ENCODE measurements at regions not wholly inside any gene's neighbourhood (a gene's known extent, or its start where the extent isn't known, plus 50 kb on each side); places are given as distances from the start of the nearest gene placed in this dataset.

DNA sequence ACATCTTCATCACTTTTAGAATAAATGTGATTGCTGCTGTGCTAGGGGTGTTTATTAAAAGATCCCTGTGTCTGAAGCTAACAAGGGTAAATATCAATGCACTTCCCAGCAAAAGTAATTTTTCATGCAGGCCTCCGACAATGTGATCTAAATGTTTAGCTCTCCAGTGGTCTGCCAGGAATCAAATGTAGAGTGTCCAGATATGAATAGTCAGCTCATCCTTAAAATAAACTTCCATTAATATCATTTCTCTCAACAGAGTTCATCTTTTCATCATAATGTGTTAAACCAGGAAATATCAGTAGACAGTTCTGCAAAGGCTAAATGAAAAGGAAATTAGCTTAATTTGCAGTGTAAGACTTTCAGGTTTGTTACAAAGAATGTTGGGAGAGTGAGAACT is 102.2 kb upstream of the EGFL6 start:
- H3K4me3 ChIP-seq, result no peak overlapping the region
- H4K20me1 ChIP-seq (ENCODE audit: insufficient read depth), result no peaks in the 10 kb centered on the region
- in situ Hi-C loops (cut with MboI), result no loop called here
- no peak overlapping the region for H3K9ac ChIP-seq
- H3K9me2 ChIP-seq (ENCODE audit: insufficient read depth), result no peaks in the 10 kb centered on the region
- H3K79me2 ChIP-seq (ENCODE audit: insufficient read depth), result no peaks in the 10 kb centered on the region
- H3K27me3 ChIP-seq (replicated peaks; ENCODE audit: insufficient read depth), result no peaks in the 10 kb centered on the region
- 0 out of 2 replicates have a peak, but pooled peaks cover 2% of the 10 kb centered on the region for H3F3A ChIP-seq (ENCODE audit: insufficient read depth)
- no peaks in the 10 kb centered on the region for H3K9me3 ChIP-seq (ENCODE audit: low read depth)
- no peaks in the 10 kb centered on the region for H3K36me3 ChIP-seq (ENCODE audit: low read depth)
- WGBS, 2 experiments (ENCODE audit: low coverage in 1 of 2, low lambda C conversion rate in 2 of 2, missing lambda C conversion rate in 2 of 2), result 86 to 100% methylated on average over 1 of the region's 1 CpG
- H3K4me1 ChIP-seq (ENCODE audit: insufficient read depth), result peaks cover 4% of the 10 kb centered on the region; the same call in 1 of the 2 replicates
- TF ChIP-seq EZH2 (IDR thresholded peaks at IDR 0.05; ENCODE audit: insufficient read depth, poor library complexity, severe bottlenecking) (no peak), EZH2phosphoT487 (IDR thresholded peaks at IDR 0.05; ENCODE audit: insufficient read depth, low read depth) (no peak)
- no peak overlapping the region for H3K27ac ChIP-seq
- H2AFZ ChIP-seq, result no peak overlapping the region
- no peak overlapping the region for H3K4me2 ChIP-seq (ENCODE audit: unreplicated experiment)
- DNase-seq, result no peak

DNA sequence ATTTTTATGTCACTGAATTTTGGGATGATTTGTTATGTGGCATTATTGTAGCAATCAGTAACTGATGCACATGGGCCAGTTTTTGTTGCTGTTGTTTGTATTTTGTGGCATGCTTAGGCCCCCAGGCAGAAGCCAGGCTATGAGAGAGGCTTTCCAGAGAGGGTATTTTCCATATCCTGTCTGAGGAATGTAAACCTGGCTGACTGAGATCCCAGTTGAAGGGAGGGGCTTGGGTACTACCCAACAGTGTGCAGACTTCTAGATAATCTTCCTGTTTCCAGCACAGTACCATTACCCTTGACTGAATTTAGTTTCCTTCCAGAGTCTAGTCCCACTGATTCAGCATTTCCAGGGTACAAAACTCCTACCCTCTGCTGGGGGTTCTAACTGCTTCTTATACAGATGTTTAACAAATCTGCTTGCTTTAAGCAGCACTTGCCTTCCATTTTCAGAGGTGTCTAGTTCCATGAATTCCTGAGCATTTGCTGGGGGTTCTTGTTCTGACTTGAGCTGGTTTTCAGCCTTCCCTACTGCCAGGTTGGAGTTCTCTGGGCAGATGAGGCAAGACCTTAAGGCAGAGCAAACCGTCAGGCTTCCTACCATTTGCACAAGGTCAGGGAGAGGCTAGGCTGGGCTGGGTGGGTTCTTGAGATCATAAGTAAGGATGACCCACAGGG is 104.7 kb upstream of the EGFL6 start:
- H3K4me2 ChIP-seq (ENCODE audit: unreplicated experiment), result no peak overlapping the region
- DNase-seq, result no peak
- H3F3A ChIP-seq (ENCODE audit: insufficient read depth), result no peaks in the 10 kb centered on the region
- H3K4me3 ChIP-seq, result no peak overlapping the region
- H3K79me2 ChIP-seq (ENCODE audit: insufficient read depth), result no peaks in the 10 kb centered on the region
- 86 to 90% methylated on average over 1 of the region's 1 CpG for WGBS, 2 experiments (ENCODE audit: low coverage in 1 of 2, low lambda C conversion rate in 2 of 2, missing lambda C conversion rate in 2 of 2)
- H4K20me1 ChIP-seq (ENCODE audit: insufficient read depth), result no peaks in the 10 kb centered on the region
- H3K9ac ChIP-seq, result no peak overlapping the region
- H3K27ac ChIP-seq, result no peak overlapping the region
- H3K9me3 ChIP-seq (ENCODE audit: low read depth), result no peaks in the 10 kb centered on the region
- in situ Hi-C loops (cut with MboI), result no loop called here
- no peaks in the 10 kb centered on the region for H3K36me3 ChIP-seq (ENCODE audit: low read depth)
- H3K4me1 ChIP-seq (ENCODE audit: insufficient read depth), result peaks cover 4% of the 10 kb centered on the region; the same call in 1 of the 2 replicates
- H3K27me3 ChIP-seq (replicated peaks; ENCODE audit: insufficient read depth), result no peaks in the 10 kb centered on the region
- no peak overlapping the region for H2AFZ ChIP-seq
- TF ChIP-seq EZH2phosphoT487 (IDR thresholded peaks at IDR 0.05; ENCODE audit: insufficient read depth, low read depth), result no peak
- TF ChIP-seq EZH2 (IDR thresholded peaks at IDR 0.05; ENCODE audit: insufficient read depth, poor library complexity, severe bottlenecking), result no peak
- H3K9me2 ChIP-seq (ENCODE audit: insufficient read depth), result no peaks in the 10 kb centered on the region

DNA sequence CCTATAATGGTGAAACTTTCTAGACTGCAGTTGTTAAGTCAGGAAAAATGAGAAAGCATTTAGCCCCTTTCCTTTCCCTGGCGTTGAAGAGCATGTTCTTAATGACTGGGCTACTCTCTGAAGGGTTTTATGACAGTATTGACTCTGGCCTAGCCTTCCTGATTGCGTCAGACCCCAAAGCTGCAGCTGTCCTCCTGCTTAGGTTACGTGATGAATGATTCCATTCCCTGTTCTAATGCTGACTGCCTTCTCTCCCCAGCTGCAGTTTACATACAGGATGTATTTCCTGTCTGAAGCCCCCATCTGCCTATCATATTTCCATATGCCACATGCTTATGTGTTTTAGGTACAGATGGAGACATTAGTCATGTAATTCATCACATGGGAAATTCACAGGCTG is 105.8 kb upstream of the EGFL6 start:
- DNase-seq, result peak; percentile 63
- no peaks in the 10 kb centered on the region for H3K27me3 ChIP-seq (replicated peaks; ENCODE audit: insufficient read depth)
- peaks cover 4% of the 10 kb centered on the region; the same call in 1 of the 2 replicates for H3K4me1 ChIP-seq (ENCODE audit: insufficient read depth)
- no peaks in the 10 kb centered on the region for H3K79me2 ChIP-seq (ENCODE audit: insufficient read depth)
- TF ChIP-seq EZH2phosphoT487 (IDR thresholded peaks at IDR 0.05; ENCODE audit: insufficient read depth, low read depth) (no peak), EZH2 (IDR thresholded peaks at IDR 0.05; ENCODE audit: insufficient read depth, poor library complexity, severe bottlenecking) (no peak)
- H3F3A ChIP-seq (ENCODE audit: insufficient read depth), result no peaks in the 10 kb centered on the region
- peak overlapping the region; percentile 28 for H2AFZ ChIP-seq
- 3 to 12% methylated on average over 3 of the region's 3 CpGs for WGBS, 2 experiments (ENCODE audit: low coverage in 1 of 2, low lambda C conversion rate in 2 of 2, missing lambda C conversion rate in 2 of 2)
- H3K4me2 ChIP-seq (ENCODE audit: unreplicated experiment), result no peak overlapping the region
- no peak overlapping the region for H3K9ac ChIP-seq
- H3K27ac ChIP-seq, result peak overlapping the region; percentile 35; the same call in 1 of the 2 replicates
- in situ Hi-C loops (cut with MboI), result no loop called here
- no peaks in the 10 kb centered on the region for H3K9me2 ChIP-seq (ENCODE audit: insufficient read depth)
- H3K9me3 ChIP-seq (ENCODE audit: low read depth), result no peaks in the 10 kb centered on the region
- H3K36me3 ChIP-seq (ENCODE audit: low read depth), result no peaks in the 10 kb centered on the region
- H3K4me3 ChIP-seq, result no peak overlapping the region
- no peaks in the 10 kb centered on the region for H4K20me1 ChIP-seq (ENCODE audit: insufficient read depth)

DNA sequence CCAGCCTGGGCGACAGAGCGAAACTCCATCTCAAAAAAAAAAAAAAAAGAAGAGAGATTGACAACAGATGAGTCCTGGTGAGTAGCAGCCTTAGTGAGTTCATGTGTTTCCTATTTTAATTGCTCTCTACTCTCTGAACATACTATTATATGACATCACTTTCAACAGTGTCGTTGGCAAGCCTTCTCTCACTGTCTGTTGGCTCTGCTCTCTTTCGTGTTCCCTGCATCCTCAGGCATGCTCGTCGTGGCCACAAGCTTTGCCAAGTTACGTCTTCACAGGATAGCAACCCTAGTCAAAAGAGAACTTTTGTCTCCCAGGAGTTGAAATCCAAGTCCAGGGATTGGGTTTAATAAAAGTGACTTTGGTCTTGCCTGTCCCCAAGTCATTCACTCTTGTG is 117.1 kb upstream of the EGFL6 start:
- Histone ChIP-seq H3K36me3 (ENCODE audit: low read depth) (no peaks in the 10 kb centered on the region), H3K9me3 (ENCODE audit: low read depth) (no peaks in the 10 kb centered on the region), H3K4me2 (ENCODE audit: unreplicated experiment) (no peak overlapping the region), H3K27ac (no peak overlapping the region), H3K4me3 (no peak overlapping the region), H2AFZ (peak overlapping the region; percentile 56), H3K9me2 (ENCODE audit: insufficient read depth) (no peaks in the 10 kb centered on the region), H3K4me1 (ENCODE audit: insufficient read depth) (no peaks in the 10 kb centered on the region), H3K9ac (peak overlapping the region; percentile 3; the same call in 1 of the 2 replicates), H3K79me2 (ENCODE audit: insufficient read depth) (no peaks in the 10 kb centered on the region), H3K27me3 (replicated peaks; ENCODE audit: insufficient read depth) (no peaks in the 10 kb centered on the region), H3F3A (ENCODE audit: insufficient read depth) (no peaks in the 10 kb centered on the region), H4K20me1 (ENCODE audit: insufficient read depth) (no peaks in the 10 kb centered on the region)
- WGBS, 2 experiments (ENCODE audit: low coverage in 1 of 2, low lambda C conversion rate in 2 of 2, missing lambda C conversion rate in 2 of 2), result 15 to 21% methylated on average over 7 of the region's 7 CpGs
- in situ Hi-C loops (cut with MboI), result no loop called here
- DNase-seq, result peak; percentile 56
- no peak for TF ChIP-seq EZH2phosphoT487 (IDR thresholded peaks at IDR 0.05; ENCODE audit: insufficient read depth, low read depth)
- no peak for TF ChIP-seq EZH2 (IDR thresholded peaks at IDR 0.05; ENCODE audit: insufficient read depth, poor library complexity, severe bottlenecking)

Measured in GM23248 (cell line).